ENCODE measurements at regions not wholly inside any gene's neighbourhood (a gene's known extent, or its start where the extent isn't known, plus 50 kb on each side); places are given as distances from the start of the nearest gene placed in this dataset.
"Not testable (repeated sequence)": the region's sequence is repeated elsewhere in the genome, so short reads cannot be mapped to it uniquely, and the experiment has no call there.

- DNase-seq, result no peak
These were observed 376.2 kb downstream of the EDEM1 start for GRCh38 chr3:5563537-5564277.

DNA sequence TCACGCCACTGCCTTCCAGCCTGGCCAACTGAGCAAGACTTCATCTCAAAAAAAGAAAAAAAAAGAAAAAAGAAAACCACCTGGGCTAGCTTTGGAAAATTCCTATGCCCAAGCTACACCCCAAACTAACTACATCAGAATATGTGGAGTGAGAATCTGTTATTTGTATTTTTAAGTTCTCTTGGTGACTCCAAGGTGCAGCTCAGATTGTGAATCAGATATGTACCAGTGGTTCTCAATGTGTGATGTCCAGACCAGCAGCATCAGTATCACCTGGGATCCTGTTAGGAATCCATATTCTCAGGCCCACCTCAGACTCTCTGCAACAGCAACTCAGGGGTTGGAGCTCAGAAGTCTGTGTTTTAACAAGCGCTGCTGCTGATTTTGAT is 376.8 kb downstream of the EDEM1 start:
- no peak for DNase-seq

DNA sequence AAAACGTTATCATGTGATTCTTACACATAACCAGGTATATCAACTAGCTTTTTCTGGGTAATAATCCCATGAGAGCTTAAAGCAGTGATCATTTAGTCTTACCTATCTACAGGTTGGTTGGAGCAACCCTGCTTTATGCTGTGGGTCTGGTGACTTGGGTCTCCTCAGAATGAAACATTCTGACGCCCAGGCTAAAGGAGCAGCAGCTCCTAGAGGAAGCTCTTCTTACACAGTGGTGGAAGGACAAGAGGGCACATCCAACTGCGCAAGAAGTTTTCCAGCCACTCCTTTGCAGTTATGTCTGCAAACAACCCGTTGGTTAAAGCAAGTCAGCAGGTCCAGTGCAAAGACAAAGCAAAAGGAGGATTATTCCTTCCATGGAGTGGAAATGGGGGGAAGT is 377.5 kb downstream of the EDEM1 start:
- no peak for DNase-seq

DNA sequence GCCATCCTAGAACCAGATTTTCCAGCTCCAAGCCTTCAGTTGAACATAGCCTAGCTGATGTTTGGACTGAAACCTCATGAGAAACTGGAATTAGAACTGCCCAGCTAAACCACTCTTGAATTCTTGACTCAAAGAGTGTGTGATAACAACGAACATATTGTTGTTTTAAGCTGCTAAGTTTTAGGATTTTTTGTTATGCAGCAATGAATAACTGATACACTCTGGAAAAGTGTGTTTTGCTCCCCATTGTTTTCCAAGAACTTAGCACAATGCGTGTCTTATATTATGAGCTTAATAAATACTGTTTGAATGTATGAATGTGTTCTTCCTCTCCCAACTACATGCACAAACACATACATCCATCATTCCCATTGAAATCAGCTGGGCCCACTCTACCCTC is 379.6 kb downstream of the EDEM1 start:
- no peak for DNase-seq

DNA sequence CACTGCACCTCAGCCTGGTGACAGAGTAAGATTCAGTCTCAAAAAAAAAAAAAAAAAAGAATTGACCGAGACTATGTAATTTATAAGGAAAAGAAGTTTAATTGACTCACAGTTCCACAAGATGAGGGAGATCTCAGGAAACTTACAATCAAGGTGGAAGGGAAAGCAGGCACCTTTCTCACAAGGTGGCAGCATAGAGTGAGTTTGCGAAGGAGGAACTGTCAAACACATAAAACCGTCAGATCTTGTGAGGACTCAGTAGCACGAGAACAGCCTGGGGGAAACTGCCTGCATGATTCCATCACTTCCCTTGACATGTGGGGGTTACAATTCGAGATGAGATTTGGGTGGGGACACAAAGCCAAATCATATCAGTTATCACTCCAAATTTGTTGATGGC is 380.9 kb downstream of the EDEM1 start:
- DNase-seq, result no peak

- DNase-seq, result no peak
These were observed 381.6 kb downstream of the EDEM1 start for GRCh38 chr3:5569152-5569551.

- DNase-seq, result no peak
These were observed 384.7 kb downstream of the EDEM1 start for GRCh38 chr3:5572168-5572567.

DNA sequence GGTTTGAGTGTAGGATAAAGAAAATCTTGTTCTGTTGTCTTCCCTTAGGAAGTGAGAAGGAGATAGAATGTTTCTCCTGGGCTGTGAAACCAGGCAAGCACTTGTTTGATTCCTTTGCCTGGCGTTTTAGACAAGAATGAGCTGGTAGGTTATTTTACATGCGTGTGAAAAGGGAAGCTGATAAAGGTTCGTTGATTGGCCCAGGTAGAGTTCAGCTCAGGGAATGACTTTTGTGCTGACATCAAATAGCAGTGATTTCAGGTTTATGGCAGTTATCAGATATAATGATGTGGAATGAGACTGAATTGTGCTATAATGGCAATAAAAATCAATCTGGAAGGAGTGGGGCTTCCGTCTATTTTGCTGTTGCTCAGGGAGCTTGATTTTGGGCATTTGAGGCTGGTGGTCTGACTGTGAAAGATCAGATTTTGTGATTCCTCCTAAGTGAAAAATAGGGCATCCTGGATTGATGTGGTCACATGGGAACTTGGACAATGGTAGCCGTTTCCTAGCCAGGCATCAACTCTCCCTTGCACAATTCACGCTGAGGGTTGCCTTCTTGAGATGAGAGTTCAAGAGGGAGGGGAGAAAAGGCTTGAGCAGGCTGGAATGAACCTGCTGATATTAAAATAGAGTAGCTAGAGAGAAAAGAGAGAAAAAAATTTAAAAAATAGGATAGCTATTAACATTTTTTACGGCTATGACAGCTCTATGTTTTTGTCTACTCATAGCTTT is 388.9 kb downstream of the EDEM1 start:
- DNase-seq, result no peak

GRCh38 chr3:5579139-5579602 is 391.7 kb downstream of the EDEM1 start:
- no peak for DNase-seq

- DNase-seq, result no peak
These were observed 392.4 kb downstream of the EDEM1 start for GRCh38 chr3:5579946-5580345.

DNA sequence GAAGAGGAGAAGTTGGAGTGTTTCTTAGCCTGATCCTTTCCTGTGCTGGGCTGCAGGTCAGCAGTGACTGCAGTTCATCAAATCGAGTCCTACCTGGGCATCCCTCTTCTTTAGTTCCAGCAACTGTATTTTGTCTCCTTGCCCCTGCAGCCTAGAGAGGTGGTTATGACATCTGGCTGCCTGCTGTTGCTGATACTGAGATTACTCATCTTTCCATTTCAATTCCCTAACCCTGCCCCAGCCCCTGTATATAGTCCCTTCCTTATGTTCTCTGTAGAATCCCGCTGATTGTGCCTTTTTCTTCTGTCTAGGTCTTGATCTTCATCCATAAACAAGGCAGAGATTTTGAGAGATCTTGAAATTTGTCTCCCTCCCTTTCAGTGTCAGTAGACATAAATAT is 393.3 kb downstream of the EDEM1 start:
- DNase-seq, result no peak

DNA sequence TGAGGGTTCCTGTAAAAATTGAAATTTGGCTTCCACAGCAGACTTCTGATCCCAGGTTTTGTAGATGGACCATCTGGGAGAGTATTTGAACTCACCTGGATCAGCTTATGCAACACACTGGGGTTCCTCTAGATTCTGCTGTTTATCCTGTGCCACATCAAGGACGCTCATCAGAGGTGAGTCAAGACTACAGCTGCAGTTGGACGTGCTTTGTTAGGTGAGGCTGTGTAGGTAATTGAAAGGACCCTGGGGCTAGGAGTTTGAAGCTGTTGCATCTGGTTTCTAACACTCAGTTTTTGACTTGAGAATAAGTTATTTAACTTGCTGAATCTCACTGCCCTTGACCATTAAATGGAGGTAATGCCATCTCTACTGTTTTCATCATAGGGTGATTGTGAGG is 394.2 kb downstream of the EDEM1 start:
- DNase-seq, result no peak

DNA sequence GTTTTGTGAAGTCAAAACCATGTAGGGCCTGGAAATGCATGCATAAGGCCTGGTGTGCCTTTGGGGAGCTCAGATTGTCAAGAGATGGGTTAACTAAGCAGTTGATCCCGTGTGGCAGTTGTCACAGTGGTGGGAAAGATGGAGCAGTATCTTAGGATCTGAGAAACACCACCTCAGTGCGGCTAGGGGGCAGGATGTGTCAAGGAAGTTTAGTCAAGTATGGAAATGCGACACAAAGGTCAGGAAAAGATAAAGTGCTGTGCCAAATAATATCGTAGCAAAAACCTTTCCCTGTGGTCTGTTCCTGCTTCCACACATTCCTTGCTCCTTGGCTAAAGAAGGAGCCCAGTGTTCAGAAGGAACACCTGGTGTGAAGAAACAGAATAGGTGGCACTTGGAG is 396.4 kb downstream of the EDEM1 start:
- DNase-seq, result no peak

GRCh38 chr3:5585085-5585484 is 397.6 kb downstream of the EDEM1 start:
- DNase-seq, result no peak

GRCh38 chr3:5606884-5607472 is 419.5 kb downstream of the EDEM1 start:
- no peak for DNase-seq

- no peak for DNase-seq
These were observed 420.1 kb downstream of the EDEM1 start for GRCh38 chr3:5607581-5607980.

DNA sequence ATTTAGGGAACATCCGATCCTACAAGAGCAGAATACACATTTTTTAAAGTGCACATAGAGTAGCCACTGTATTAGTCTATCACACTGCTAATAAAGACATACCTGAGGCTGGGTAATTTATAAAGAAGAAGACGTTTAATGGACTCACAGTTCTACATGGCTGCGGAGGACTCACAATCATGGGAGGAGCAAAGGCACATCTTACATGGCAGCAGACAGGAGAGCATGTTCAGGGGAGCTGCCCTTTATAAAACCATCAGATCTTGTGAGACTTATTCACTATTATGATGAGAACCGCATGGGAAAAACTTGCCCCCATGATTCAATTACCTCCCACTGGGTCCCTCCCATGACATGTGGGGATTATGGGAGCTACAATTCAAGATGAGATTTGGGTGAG is 421.5 kb downstream of the EDEM1 start:
- DNase-seq, result not testable (repeated sequence)

- DNase-seq, result no peak
These were observed 426.1 kb downstream of the EDEM1 start for GRCh38 chr3:5613599-5613998.

GRCh38 chr3:5616873-5617272 is 429.4 kb downstream of the EDEM1 start:
- no peak for DNase-seq

GRCh38 chr3:5618170-5618569 is 430.7 kb downstream of the EDEM1 start:
- DNase-seq, result no peak

DNA sequence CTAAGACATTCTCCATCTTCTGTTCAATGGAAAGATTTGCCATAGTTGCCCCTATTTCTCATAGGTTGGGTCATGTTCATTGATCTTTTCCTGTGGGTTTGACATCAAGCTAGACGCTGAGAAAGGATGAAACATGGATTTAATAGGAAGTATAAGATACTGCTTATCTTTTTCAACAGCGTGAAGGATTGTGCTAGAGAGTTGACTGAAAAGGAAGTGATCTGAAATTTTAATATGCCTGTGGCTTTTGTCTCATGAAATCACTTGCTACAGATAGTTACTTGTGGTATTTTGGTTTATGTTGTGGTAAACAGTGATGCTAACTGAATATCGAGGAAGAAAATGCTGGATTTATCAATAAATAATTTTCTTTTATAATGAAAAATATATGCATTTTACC is 442.9 kb downstream of the EDEM1 start:
- no peak for DNase-seq

- DNase-seq, result no peak
These were observed 446.5 kb downstream of the EDEM1 start for GRCh38 chr3:5633960-5634359.

- DNase-seq, result no peak
These were observed 446.9 kb downstream of the EDEM1 start for GRCh38 chr3:5634411-5634810.

DNA sequence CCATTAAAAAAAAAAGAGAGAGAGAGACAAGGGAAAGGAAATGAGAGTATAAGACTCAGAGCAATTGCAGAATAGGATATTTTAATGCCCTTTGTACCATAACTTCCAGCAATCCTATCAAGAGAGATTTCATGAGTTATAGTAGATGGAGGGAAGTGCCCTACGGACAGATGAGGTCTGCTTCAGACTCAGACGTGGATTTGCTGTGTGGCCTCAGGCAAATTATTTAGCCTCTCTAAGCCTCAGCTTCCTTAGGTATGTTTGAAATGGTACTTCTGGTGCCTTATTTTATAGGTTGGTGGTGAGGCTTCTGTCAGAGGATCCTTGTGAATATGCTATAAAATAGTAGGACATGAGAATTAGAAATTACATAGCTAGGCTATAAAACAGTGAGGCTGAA is 448.2 kb downstream of the EDEM1 start:
- no peak for DNase-seq

All from SW 1271 (cell line).